ENCODE measurements at regions not wholly inside any gene's neighbourhood (a gene's known extent, or its start where the extent isn't known, plus 50 kb on each side); places are given as distances from the start of the nearest gene placed in this dataset.

GRCh38 chr4:137025484-137026059, 506.7 kb downstream of the PCDH18 start:
- Histone ChIP-seq H3K4me2 (ENCODE audit: low read depth, low read length, poor library complexity, severe bottlenecking) (no peak overlapping the region), H2AFZ (ENCODE audit: low read depth, low read length, severe bottlenecking) (no peak overlapping the region), H3K27me3 (ENCODE audit: low read length) (no peaks in the 10 kb centered on the region), H3K9me2 (replicated peaks; ENCODE audit: insufficient read depth, low read length) (no peaks in the 10 kb centered on the region), H3K9me3 (ENCODE audit: insufficient read depth, low read length) (no peaks in the 10 kb centered on the region), H3K36me3 (ENCODE audit: low read length) (no peaks in the 10 kb centered on the region), H4K20me1 (ENCODE audit: low read depth, low read length) (no peaks in the 10 kb centered on the region), H3K4me3 (ENCODE audit: insufficient read depth, low read length, poor library complexity, severe bottlenecking) (no peak overlapping the region), H3K27ac (ENCODE audit: low read depth, low read length) (no peak overlapping the region), H3K79me2 (ENCODE audit: insufficient read depth, low read length) (no peaks in the 10 kb centered on the region), H3F3A (ENCODE audit: insufficient read depth) (no peaks in the 10 kb centered on the region), H3K9ac (ENCODE audit: low read length) (no peak overlapping the region)
- no peak for TF ChIP-seq CTCF (IDR thresholded peaks at IDR 0.05; ENCODE audit: insufficient read depth, low read length, poor library complexity, severe bottlenecking)
- no peak for TF ChIP-seq EZH2phosphoT487 (conservative IDR thresholded peaks at IDR 0.05; ENCODE audit: low read length)

DNA sequence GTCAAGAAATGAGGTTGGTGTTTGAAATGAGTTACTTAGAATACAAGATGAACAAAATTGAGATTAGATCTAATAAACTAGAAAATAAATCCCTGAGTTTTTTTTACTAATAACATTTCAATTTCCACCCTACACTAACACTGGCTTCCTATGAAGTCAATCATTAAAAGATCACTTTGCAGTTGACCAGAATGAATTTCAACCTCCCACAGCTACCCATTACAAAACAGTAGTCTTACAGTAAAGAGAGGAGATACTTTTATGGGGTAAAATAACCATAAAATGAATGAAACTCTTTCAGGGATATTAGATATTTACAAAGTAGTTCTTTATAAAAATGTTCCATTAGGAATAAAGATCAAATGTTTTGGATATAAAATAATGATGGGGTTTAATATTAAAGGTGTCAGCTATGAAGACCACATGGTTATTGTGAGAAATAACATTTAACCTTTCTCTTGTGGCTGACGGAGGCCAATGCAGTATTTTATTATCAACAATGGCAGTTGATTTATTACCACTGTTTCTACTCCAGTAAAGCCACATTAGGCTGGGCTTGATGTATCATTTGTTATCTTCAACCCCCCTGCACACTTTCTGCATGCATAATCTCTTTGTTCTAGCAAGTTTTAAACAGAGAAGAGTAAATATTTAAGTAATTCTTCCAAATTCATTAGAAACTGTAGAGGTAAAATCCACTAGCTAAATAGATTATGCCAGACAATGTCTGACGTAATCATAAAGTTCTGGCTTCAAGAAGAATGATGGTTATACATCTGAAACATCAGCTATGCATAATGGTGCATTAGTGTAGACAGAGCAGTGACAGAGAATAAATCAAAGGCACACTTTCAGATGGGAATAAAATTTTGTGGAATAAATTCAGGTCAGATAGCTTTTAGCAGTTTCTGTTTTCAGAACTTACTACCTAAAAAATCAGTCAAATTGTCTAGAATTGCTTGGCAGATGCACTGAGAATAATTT, 516.6 kb downstream of the PCDH18 start:
- no peaks in the 10 kb centered on the region for H3K36me3 ChIP-seq (ENCODE audit: low read length)
- H3K9me2 ChIP-seq (replicated peaks; ENCODE audit: insufficient read depth, low read length), result no peaks in the 10 kb centered on the region
- no peak overlapping the region for H3K4me3 ChIP-seq (ENCODE audit: insufficient read depth, low read length, poor library complexity, severe bottlenecking)
- TF ChIP-seq CTCF (IDR thresholded peaks at IDR 0.05; ENCODE audit: insufficient read depth, low read length, poor library complexity, severe bottlenecking) (no peak), EZH2phosphoT487 (conservative IDR thresholded peaks at IDR 0.05; ENCODE audit: low read length) (no peak)
- H4K20me1 ChIP-seq (ENCODE audit: low read depth, low read length), result no peaks in the 10 kb centered on the region
- H2AFZ ChIP-seq (ENCODE audit: low read depth, low read length, severe bottlenecking), result no peak overlapping the region
- no peaks in the 10 kb centered on the region for H3K9me3 ChIP-seq (ENCODE audit: insufficient read depth, low read length)
- no peak overlapping the region for H3K27ac ChIP-seq (ENCODE audit: low read depth, low read length)
- no peak overlapping the region for H3K4me2 ChIP-seq (ENCODE audit: low read depth, low read length, poor library complexity, severe bottlenecking)
- no peaks in the 10 kb centered on the region for H3F3A ChIP-seq (ENCODE audit: insufficient read depth)
- no peaks in the 10 kb centered on the region for H3K27me3 ChIP-seq (ENCODE audit: low read length)
- no peak overlapping the region for H3K9ac ChIP-seq (ENCODE audit: low read length)
- H3K79me2 ChIP-seq (ENCODE audit: insufficient read depth, low read length), result no peaks in the 10 kb centered on the region

DNA sequence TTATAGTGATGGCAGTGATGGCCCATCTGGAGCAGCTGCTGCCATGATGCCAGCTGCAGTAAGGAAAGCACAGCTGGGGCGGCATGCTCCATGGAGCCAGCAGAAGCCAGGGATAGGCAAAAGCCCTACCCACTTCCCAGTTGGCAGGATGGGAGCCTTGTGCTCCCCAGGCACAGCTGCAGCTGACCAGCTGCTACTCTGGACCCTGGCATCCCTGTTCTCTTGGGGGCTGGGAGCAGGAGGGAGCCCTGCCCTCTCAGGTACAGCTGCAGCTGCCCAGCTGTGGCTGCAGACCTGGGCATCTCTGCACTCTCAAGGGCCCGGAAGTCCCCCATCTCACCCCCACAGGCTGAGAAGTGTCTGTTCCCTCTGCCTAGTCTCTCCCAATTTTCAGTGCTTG, 531.9 kb downstream of the PCDH18 start:
- no peaks in the 10 kb centered on the region for H3K9me3 ChIP-seq (ENCODE audit: insufficient read depth, low read length)
- H3K9ac ChIP-seq (ENCODE audit: low read length), result no peak overlapping the region
- no peak overlapping the region for H3K4me2 ChIP-seq (ENCODE audit: low read depth, low read length, poor library complexity, severe bottlenecking)
- TF ChIP-seq CTCF (IDR thresholded peaks at IDR 0.05; ENCODE audit: insufficient read depth, low read length, poor library complexity, severe bottlenecking), result no peak
- TF ChIP-seq EZH2phosphoT487 (conservative IDR thresholded peaks at IDR 0.05; ENCODE audit: low read length), result no peak
- no peak overlapping the region for H2AFZ ChIP-seq (ENCODE audit: low read depth, low read length, severe bottlenecking)
- no peaks in the 10 kb centered on the region for H3F3A ChIP-seq (ENCODE audit: insufficient read depth)
- no peaks in the 10 kb centered on the region for H3K27me3 ChIP-seq (ENCODE audit: low read length)
- no peaks in the 10 kb centered on the region for H3K9me2 ChIP-seq (replicated peaks; ENCODE audit: insufficient read depth, low read length)
- no peak overlapping the region for H3K27ac ChIP-seq (ENCODE audit: low read depth, low read length)
- no peak overlapping the region for H3K4me3 ChIP-seq (ENCODE audit: insufficient read depth, low read length, poor library complexity, severe bottlenecking)
- no peaks in the 10 kb centered on the region for H4K20me1 ChIP-seq (ENCODE audit: low read depth, low read length)
- H3K36me3 ChIP-seq (ENCODE audit: low read length), result no peaks in the 10 kb centered on the region
- no peaks in the 10 kb centered on the region for H3K79me2 ChIP-seq (ENCODE audit: insufficient read depth, low read length)

All from SU-DHL-6 (cell line).